ENCODE measurements at regions not wholly inside any gene's neighbourhood (a gene's known extent, or its start where the extent isn't known, plus 50 kb on each side); places are given as distances from the start of the nearest gene placed in this dataset.

- Mint-ChIP-seq H3K27ac (no peak overlapping the region), H3K36me3 (no peaks in the 10 kb centered on the region), H3K4me1 (ENCODE audit: unreplicated experiment) (peaks cover 19% of the 10 kb centered on the region), H3K4me3 (no peak overlapping the region), H3K27me3 (peaks cover 9% of the 10 kb centered on the region), H3K9me3 (no peaks in the 10 kb centered on the region)
- no peak for DNase-seq (ENCODE audit: extremely low spot score, unreplicated experiment)
- TF ChIP-seq, protein P1, sequence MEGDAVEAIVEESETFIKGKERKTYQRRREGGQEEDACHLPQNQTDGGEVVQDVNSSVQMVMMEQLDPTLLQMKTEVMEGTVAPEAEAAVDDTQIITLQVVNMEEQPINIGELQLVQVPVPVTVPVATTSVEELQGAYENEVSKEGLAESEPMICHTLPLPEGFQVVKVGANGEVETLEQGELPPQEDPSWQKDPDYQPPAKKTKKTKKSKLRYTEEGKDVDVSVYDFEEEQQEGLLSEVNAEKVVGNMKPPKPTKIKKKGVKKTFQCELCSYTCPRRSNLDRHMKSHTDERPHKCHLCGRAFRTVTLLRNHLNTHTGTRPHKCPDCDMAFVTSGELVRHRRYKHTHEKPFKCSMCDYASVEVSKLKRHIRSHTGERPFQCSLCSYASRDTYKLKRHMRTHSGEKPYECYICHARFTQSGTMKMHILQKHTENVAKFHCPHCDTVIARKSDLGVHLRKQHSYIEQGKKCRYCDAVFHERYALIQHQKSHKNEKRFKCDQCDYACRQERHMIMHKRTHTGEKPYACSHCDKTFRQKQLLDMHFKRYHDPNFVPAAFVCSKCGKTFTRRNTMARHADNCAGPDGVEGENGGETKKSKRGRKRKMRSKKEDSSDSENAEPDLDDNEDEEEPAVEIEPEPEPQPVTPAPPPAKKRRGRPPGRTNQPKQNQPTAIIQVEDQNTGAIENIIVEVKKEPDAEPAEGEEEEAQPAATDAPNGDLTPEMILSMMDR (conservative IDR thresholded peaks at IDR 0.05) = no peak
Measured at GRCh38 chr4:53782458-53782845, 191.2 kb upstream of the LNX1 start.

- Mint-ChIP-seq H3K27me3 (peaks cover 9% of the 10 kb centered on the region), H3K9me3 (no peaks in the 10 kb centered on the region), H3K27ac (no peak overlapping the region), H3K36me3 (no peaks in the 10 kb centered on the region), H3K4me3 (no peak overlapping the region), H3K4me1 (ENCODE audit: unreplicated experiment) (peaks cover 23% of the 10 kb centered on the region)
- TF ChIP-seq, protein P1 (conservative IDR thresholded peaks at IDR 0.05) = no peak
- no peak for DNase-seq (ENCODE audit: extremely low spot score, unreplicated experiment)
Measured at GRCh38 chr4:53781629-53782457, 190.6 kb upstream of the LNX1 start.

GRCh38 chr4:53780736-53781400 lies 189.6 kb upstream of the LNX1 start:
- Mint-ChIP-seq H3K9me3 (no peaks in the 10 kb centered on the region), H3K27ac (no peak overlapping the region), H3K36me3 (no peaks in the 10 kb centered on the region), H3K4me1 (ENCODE audit: unreplicated experiment) (peaks cover 23% of the 10 kb centered on the region), H3K27me3 (peaks cover 9% of the 10 kb centered on the region), H3K4me3 (no peak overlapping the region)
- TF ChIP-seq, protein P1 (conservative IDR thresholded peaks at IDR 0.05) = no peak
- no peak for DNase-seq (ENCODE audit: extremely low spot score, unreplicated experiment)

- H3K36me3 Mint-ChIP-seq = no peaks in the 10 kb centered on the region
- TF ChIP-seq, protein P1 (conservative IDR thresholded peaks at IDR 0.05) = no peak
- peaks cover 7% of the 10 kb centered on the region for H3K9me3 Mint-ChIP-seq
- peaks cover 9% of the 10 kb centered on the region for H3K27me3 Mint-ChIP-seq
- no peak overlapping the region for H3K27ac Mint-ChIP-seq
- H3K4me1 Mint-ChIP-seq (ENCODE audit: unreplicated experiment) = peaks cover 23% of the 10 kb centered on the region
- DNase-seq (ENCODE audit: extremely low spot score, unreplicated experiment) = no peak
- no peak overlapping the region for H3K4me3 Mint-ChIP-seq
Measured at GRCh38 chr4:53779025-53779424, 187.7 kb upstream of the LNX1 start.

- no peak for DNase-seq (ENCODE audit: extremely low spot score, unreplicated experiment)
- Mint-ChIP-seq H3K9me3 (peaks cover 7% of the 10 kb centered on the region), H3K27me3 (peaks cover 9% of the 10 kb centered on the region), H3K4me1 (ENCODE audit: unreplicated experiment) (peaks cover 23% of the 10 kb centered on the region), H3K4me3 (no peak overlapping the region), H3K27ac (no peak overlapping the region), H3K36me3 (no peaks in the 10 kb centered on the region)
- TF ChIP-seq, protein P1 (conservative IDR thresholded peaks at IDR 0.05) = no peak
Measured at GRCh38 chr4:53778155-53778554, 186.9 kb upstream of the LNX1 start.
